Adrenal gland (tissue), 5 donors: ENCODE measurements at regions not wholly inside any gene's neighbourhood (a gene's known extent, or its start where the extent isn't known, plus 50 kb on each side); places are given as distances from the start of the nearest gene placed in this dataset.

ENCODE experiments used
- CTCF ChIP-seq, 6 experiments: fragments of 450-650 bp in 4 of 6; fragments of 200-600 bp in 2 of 6; sonication (generic) in 1 of 6; IDR thresholded peaks; 1 replicate in 5 of 6; 2 replicates in 1 of 6; pipeline versions ENCODE4 v1.5.1 to v1.8.0; 2016 to 2021; ENCODE audit warnings: antibody characterized with exemption in 6 of 6, mild to moderate bottlenecking in 2 of 6, moderate library complexity in 1 of 6
- POLR2A ChIP-seq, 2 donors: fragments of 450-650 bp; IDR thresholded peaks; one replicate each; pipeline ENCODE4 v1.6.1; 2017; ENCODE audit warnings: antibody characterized with exemption in 2 of 2, mild to moderate bottlenecking in 2 of 2, moderate library complexity in 1 of 2
- donor health status: DM: no; HTN: no; CAD: no.

GRCh38 chr9:78405461-78405860 is 108.5 kb downstream of the PSAT1 start:
- TF ChIP-seq CTCF (IDR thresholded peaks at IDR 0.05) (no peak), POLR2A (IDR thresholded peaks at IDR 0.05) (no peak)
